HG03565 (cell line): ENCODE measurements at regions not wholly inside any gene's neighbourhood (a gene's known extent, or its start where the extent isn't known, plus 50 kb on each side); places are given as distances from the start of the nearest gene placed in this dataset.

Source experiments
- ATAC-seq: cut with Tn5 transposase; IDR thresholded peaks from one replicate; pipeline ENCODE4 v1.9.1; 2021; ENCODE audit warnings: mild to moderate bottlenecking, moderate library complexity; ENCODE audit not compliant: unreplicated experiment

DNA sequence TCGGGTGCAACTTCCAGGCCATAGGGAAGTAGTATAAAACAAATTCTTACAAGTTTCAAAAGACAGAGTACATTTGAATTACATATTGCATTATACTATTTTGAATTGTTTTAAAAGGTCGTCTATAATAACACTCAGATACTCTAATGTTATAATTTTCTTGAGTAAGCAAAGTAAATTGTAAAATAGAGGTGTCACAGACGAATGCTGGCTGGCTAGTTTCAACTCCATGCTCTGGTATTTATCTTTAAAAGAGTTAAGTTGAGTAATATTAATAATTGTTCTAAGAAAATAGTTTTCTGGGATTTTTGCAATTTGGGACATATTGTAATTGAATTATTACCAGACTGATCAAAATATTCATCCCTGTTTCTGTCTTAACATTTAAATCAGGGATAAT is 764.9 kb downstream of the TECRL start:
- no peak for ATAC-seq

DNA sequence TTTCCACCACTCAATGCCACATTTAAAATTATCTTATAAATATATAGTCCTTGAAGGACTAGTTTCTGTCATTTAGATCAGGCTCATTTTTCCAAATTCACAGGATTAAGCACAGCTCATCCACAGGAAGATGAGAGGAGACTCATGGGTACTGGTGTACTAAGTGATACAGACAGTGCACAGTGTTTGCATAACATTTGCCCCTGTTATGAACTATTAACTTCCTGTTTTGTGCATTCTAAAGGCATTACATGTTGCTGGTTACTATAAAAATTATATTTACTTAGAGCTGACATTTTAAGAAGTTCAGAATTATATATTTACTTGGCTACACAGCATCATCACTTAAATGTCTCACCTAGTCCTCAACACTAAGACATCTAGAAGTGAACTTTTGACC is 772.0 kb downstream of the TECRL start:
- no peak for ATAC-seq

DNA sequence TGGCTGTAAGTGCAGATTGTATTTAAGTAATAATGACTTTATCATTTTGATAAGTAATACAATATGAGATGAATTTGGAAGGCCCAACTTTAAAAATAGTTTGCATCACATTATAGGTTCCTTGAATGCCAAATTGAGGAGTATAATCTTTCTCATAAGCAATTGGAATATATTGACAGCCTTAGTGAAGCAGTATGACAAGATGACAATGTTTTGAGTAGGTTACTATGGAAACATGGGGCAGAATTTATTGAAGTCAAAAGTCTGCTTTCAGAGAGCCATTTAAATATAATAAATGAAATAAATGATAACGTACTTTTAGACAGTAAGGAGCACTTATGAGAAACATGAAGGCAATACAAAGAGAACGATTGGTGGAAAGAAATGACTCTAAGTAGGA is 776.4 kb downstream of the TECRL start:
- no peak for ATAC-seq

DNA sequence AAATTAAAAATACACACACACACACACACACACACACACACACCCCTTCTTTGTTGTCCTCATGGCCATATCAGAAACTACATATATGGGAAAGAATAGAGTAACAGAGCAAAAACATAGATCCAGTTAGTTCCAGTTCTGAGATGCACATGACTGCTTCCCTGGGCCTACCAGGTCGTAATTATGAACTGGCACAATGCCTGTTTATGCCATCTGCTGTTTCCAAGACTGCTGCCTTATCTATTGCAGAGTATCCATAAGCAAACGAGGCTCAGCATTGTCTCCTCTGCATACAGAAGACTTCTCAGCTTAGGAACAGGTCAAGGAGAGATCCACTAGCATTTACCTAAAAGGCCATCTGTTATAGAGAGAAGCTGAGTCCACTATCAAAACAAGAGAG is 789.0 kb downstream of the TECRL start:
- no peak for ATAC-seq

DNA sequence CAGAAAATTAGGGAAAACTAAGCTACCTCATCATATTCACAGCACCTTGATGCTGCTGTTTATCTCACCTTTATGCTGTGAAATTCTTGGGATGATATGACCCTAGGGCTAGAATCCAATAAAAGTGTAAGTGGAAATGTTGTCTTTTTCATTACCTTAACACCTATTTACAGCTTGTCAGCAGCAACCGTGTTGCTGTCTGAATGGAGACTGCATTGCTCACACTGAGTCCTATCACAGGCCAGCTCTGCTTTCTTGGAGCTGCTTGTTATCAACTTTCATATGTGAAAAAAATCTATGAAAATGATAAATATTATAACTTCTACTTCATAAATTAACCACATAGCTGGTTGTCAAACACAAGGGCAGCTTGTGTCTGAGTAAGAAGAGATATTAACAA is 789.5 kb downstream of the TECRL start:
- no peak for ATAC-seq

DNA sequence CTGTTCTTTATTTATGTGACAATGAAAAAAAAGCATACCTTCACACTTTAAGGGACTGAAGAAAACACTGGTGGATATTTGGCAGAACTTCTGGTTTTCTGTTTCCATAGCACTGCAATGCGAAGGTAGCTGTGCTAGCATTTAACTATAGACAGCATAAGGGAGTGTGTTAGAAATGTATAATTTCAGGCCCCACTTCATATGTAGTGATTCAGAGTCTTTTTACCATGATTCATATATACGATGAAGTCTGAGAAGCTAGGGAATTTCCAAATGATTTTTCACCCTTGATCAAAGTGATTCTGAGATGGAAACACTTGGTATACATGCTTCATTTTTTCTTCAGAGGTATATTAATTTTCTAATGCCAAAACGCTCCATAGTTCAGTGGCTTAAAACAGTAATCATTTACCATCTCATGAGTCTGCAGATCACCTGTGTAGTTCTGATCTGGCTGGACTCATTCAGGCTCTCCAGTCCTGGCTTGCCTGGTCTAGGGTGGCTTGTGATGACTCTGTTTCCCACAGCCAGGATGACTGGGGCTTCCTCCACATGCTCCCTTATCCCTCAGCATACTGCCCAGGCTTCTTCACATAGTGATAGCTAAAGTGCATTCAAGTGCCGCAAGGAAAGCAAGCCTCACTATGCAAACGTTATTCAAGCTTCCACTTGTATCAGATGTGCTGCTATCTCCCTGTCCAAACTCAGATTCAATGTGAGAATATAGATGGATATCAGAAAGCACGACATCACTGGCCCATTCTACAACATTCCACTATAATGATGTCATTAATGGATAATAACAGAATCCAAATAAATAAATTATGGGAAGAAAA is 790.1 kb downstream of the TECRL start:
- no peak for ATAC-seq

DNA sequence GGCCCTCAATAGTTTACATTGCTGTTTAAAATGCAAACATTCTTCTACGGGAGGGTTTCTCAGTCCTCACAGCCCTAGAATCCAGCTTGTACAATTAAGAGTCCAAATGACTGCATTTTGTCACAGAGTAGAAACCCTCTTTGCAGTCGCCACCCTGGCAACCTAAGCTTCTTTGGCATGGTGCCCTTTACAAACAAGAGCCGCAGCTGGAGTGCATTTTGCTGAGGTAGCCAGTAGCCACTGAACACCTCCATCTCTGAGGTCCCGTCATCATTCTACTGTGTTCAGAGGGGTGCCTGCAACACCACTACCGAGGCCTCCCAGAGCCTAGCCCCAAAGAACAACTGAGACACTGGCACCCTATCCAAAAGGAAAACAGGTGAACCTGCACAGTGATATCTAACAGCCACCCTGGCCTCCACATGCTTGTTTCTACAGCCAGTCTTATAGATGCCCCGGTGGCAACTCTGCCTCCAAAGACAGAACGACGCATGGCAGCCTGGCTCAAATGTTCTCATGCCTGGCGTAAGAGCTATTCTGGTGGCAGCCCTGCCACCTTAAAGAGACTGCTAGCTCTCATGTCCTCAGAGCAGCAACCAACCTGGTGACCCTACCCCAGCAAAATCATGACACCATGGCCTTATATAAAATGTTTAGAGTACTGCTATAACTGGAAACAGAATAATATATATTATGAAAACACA is 801.9 kb downstream of the TECRL start:
- ATAC-seq, result no peak

DNA sequence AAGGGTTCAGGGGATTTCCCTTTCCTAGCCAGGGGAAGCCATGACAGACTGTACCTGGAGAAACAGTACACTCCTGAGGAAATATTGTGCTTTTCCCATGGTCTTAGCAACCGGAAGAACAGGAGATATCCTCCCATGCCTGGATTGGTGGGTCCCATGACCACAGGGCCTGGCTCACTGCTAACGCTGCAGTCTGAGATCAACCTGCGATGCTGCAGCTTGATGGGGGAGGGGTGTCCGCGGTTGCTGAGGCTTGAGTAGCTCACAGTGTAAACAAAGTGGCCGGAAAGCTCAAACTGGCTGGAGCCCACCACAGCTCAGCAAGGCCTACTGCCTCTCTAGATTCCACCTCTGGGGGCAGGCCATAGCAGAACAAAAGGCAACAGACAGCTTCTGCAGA is 819.5 kb downstream of the TECRL start:
- no peak for ATAC-seq

DNA sequence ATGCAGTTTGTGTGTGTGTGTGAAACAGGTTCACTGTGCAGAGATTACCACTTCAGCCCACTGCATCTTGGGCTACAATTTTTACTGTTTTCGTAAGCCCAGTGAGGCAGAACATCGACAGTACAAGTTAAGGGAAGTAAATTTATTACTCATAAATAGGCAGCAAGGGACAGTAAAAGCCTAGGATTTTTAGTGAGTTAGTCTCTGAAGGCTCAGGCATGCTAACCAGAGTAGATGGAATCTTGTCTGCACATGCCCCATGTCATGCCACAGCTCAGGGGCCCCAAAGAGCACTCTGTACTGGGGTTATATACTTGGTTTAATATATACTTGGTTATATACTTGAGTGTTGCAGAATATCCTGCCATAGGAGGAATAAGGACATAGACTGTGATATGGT is 825.7 kb downstream of the TECRL start:
- ATAC-seq, result no peak

DNA sequence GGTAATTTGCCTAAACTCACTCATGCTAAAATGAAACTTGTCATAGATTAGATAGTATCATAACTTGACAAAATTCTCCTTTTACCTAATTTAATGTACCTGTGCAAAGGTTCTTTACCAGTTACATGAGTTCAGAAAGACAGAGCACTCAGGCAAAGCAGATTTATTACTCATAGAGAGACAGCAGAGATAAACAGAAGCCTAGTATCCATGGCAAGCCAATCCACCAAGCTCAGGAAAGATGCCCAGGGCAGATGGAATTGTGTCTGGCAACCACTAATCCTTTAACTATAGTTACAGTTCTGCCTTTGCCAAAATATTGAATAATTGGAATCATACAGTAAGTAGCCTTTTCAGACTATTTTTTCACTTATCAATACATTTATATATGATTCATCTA is 826.2 kb downstream of the TECRL start:
- ATAC-seq, result no peak

DNA sequence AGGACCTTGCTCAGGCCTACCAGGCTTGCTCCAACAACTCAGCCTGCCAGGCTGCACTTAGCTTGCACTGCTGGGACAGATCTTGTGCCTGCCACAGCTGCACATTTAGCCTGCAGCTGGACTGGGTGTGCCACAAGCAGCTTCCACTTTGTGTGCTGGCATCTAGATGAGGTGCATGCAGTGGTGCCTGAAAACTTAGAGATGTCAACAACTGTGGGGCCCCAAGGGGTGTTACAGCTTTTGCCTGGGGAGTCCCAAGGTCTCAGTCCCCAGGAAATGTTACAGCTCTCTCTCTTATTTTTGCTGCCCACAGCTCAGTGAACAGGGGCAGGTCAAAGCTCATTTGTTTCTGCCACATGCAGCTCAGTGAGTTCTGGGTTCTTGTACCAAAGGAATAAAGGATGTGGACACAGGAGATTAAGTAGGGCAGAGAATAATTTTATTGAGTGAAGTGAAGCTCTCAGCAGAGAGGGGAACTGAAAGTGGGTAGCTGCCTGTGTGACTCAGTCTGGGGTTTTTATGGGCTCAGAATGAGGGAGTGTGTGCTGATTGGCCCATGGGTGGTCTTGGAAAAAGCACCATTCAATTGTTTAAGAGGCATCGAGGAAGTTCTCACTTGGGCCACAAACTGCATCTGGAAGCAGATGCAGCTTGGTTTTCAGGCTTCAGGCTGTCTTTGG is 828.3 kb downstream of the TECRL start:
- ATAC-seq, result peak; percentile 76

DNA sequence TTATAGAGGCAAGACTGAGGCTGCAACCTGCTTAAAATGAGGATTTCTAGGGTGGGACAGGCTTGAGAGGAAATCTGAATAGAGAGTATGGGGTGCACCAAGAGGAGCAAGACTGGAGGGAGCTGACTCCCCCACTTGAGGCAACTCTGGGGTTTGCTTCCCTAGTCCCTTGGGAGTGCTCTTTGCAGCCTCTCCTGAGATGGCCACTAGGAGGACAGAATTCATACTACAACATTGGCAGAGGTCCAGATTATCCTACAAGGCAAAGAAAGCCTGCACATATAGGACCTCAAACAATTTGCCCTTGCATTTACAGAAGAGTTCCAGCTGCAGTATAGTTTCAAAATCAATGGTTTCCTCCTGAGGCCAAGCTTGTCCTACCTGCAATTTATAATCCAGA is 830.9 kb downstream of the TECRL start:
- no peak for ATAC-seq

DNA sequence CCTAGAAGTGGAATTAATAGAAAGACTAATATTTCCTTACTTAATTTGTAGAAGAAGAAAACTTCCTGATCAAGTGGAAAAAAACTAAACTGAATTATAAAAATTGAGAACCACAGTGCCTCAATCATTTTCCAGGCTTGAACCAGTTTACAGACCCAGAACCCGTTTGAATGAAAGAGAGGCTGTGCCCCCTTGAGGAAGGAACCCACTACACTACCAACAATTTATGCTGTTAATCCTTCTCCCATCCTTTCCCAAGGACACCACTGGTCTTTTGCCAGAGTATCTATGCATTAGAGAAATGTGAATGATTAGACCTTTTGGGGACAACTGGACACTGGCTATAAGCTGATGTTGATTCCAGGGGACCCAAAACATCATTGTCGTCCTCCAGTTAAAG is 842.6 kb downstream of the TECRL start:
- ATAC-seq, result no peak

DNA sequence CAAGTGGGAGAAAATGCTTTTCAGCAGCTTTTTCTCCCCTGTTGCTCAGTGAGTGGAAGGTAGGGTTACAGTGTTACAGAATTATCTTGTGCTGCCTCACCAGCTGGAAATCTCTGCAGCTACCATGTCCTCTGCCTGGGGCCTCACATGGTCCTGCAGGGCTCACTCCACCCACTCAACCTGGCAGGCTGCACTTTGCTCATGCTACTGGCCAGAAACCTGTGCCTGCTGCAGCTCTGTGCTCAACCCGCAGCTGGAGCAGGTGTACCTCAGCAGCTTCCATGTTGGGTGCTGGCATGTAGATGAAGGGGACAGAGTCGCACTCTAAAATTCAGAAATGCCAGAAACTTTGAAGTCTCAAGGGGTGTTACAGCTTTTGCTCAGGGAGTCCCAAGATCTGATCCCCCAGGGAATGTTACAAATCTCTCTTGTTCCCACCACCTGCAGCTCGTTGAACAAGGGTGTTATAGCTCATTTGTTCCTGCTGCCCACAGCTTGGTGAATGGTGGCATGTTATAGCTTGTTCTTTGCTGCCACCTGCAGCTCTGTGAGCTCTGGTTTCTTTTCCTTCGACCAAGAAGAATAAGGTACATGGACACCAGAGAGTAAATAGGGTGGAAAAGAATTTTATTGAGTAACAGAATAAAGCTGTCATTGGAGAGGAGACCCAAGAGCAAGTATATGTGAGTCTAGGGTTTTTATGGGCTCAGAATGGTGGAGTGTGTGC is 845.8 kb downstream of the TECRL start:
- no peak for ATAC-seq

DNA sequence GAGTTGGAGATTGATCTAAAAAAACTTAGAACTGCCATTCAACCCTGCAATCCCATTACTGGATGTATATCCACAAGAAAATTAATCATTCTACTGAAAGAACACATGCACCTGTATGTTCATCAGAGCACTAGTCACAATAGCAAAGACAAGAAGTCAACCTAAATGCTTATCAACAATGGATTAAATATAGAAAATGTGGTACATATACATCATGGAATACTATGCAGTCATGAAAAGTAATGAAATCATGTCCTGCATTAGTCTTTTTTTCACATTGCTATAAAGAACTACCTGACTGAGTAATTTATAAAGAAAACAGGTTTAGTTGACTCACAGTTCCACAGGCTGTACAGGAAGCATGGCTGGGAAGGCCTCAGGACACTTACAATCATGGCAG is 850.5 kb downstream of the TECRL start:
- ATAC-seq, result no peak

DNA sequence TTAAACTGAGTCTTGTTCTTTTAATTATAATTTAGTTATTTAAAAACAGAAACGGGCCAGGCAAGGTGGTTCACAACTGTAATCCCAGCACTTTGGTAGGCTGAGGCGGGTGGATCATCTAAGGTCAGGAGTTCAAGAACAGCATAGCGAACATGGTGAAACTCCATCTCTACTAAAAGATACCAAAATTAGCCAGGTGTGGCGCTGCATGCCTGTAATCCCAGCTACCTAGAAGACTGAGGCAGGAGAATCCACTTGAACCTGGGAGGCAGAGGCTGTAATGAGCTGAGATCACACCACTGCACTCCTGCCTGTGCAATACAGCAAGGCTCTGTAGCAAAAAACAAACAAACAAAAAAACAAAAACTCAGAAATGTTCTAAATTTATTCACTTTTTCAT is 852.9 kb downstream of the TECRL start:
- no peak for ATAC-seq

DNA sequence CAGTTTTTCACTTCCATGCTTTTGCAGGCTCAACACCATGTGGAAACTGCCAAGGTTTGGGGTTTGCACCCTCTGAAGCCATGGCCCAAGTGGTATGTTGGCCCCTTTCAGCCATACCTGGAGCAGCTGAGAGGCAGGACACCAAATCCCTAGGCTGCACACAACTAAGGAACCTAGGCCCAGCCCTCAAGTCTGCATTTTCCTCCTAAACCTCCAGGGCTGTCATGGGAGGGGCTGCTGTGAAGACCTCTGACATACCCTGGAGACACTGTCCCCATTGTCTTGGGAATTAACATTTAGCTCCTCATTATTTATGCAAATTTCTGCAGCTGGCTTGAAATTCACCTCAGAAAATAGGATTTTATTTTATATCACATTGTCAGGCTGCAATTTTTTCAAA is 856.1 kb downstream of the TECRL start:
- ATAC-seq, result no peak

DNA sequence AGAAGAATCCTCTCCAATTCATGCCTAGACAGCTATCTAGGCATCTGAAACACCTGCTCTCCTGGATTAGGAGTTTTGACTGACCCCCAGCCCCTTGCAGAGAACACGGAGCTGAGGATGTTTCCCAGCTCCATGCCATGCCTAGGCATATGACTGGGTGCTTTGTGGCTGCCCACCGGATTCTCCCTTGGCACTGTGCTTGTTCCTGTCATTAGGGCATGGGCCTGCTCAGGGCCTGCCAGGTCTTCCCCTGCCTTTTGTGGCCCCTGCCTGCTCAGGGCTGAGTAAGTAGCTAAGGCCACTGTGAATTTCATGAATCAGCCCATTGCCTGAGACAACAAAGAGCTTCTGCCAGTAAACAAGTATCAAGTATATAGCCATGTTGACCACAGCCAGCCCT is 867.4 kb downstream of the TECRL start:
- ATAC-seq, result no peak

DNA sequence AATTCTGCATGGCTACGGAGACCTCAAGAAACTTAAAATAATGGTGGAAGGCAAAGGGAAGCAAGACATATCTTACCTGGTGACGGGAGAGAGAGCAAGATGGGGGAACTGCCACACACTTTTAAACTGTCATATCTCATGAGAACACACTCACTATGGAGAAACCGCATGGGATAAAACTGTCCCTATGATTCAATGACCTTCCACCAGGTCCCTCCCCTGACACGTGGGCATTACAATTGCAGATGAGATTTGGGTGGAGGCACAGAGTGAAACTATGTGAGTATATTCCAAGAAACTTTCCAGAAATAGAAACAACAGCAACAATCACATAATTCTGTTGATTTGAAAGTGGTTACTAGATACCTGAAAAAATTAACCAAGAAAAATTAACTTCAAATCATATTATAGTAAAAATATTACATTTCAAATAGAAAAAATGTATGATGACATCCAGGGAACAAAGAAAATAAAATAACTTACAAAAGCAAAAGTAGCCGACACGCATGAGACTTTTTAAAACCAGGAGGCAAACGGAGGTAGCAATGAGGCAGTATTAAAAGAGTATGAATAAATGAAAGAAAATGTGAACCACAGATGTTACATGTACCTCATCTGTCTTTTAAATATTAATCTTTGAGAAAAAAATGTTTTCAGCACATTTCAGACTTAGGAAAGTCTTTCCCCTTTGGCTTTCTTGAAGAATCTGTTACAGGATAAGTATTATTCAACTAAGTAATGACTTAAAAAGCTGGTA is 879.5 kb downstream of the TECRL start:
- ATAC-seq, result no peak

DNA sequence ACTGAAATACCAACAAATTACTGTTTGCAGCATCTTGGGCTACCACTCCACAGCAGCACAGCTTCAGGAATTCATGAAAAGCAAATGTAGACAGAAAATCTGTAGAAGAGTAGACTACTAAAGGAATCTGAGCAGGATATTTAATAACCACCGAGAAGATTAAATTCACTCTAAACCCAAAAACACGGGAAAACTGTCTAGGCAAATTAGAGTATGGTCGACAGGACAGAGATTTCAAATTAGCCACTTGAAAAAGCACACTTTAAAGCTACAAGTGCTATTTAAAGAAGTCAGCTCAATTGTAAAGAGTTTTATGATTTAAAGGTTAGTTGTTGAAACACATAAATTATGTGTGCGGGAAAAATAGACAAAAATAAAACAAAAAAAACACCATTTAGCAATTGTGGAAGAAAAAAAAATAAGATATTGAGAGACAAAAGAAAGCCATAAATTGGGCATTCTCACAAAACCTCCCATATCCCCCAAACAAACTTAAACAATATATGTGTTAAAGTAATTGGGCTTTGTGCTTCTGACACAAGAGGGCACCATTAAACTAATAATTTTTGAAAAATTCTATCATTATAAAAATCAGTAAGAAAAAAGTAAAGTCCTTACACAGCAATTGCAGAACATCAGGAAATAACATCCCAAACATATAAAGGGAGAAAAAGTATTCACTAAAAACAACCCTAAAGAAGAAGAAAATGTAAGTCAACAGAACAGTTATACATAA is 880.8 kb downstream of the TECRL start:
- ATAC-seq, result no peak
